GM13976 (cell line): ENCODE measurements at regions not wholly inside any gene's neighbourhood (a gene's known extent, or its start where the extent isn't known, plus 50 kb on each side); places are given as distances from the start of the nearest gene placed in this dataset.

Source experiments
- DNase-seq: peaks from one replicate; pipeline ENCODE4 v3.0.0; 2012; ENCODE audit warnings: low spot score
- CTCF ChIP-seq: IDR thresholded peaks from 2 replicates; pipeline ENCODE4 v1.5.1; 2012; ENCODE audit warnings: borderline replicate concordance, mild to moderate bottlenecking; ENCODE audit not compliant: insufficient read depth; ENCODE audit errors: extremely low read depth, missing control alignments, control extremely low read depth
- in situ Hi-C: fragments of 300-500 bp; cut with MboI; formaldehyde crosslinking; loops from one replicate; pipeline ENCODE4 v1.12.0; 2022; ENCODE audit warnings: low sequenced_read_pairs, mixed read lengths, inconsistent platforms; ENCODE audit not compliant: unreplicated experiment

- no peak for DNase-seq
- in situ Hi-C loops = no loop called here
- TF ChIP-seq CTCF = no peak
Observed at GRCh38 chr9:115790520-115790919, 363.1 kb upstream of the PAPPA start.

GRCh38 chr9:115794921-115795475, 358.6 kb upstream of the PAPPA start:
- no peak for TF ChIP-seq CTCF
- in situ Hi-C loops = no loop called here
- no peak for DNase-seq

GRCh38 chr9:115799734-115800133, 353.9 kb upstream of the PAPPA start:
- no peak for DNase-seq
- in situ Hi-C loops = no loop called here
- TF ChIP-seq CTCF = no peak

- TF ChIP-seq CTCF = no peak
- in situ Hi-C loops = no loop called here
- DNase-seq = no peak
Observed at GRCh38 chr9:115804206-115804605, 349.4 kb upstream of the PAPPA start.

- no peak for TF ChIP-seq CTCF
- no peak for DNase-seq
- in situ Hi-C loops = no loop called here
Observed at GRCh38 chr9:115808108-115808507, 345.5 kb upstream of the PAPPA start.

GRCh38 chr9:115808695-115809094, 344.9 kb upstream of the PAPPA start:
- no peak for TF ChIP-seq CTCF
- in situ Hi-C loops = no loop called here
- no peak for DNase-seq

- in situ Hi-C loops = no loop called here
- no peak for DNase-seq
- no peak for TF ChIP-seq CTCF
Observed at GRCh38 chr9:115810166-115810565, 343.4 kb upstream of the PAPPA start.
